GM12875 (cell line): ENCODE measurements at regions not wholly inside any gene's neighbourhood (a gene's known extent, or its start where the extent isn't known, plus 50 kb on each side); places are given as distances from the start of the nearest gene placed in this dataset.

ENCODE experiments used
- H3K4me3 ChIP-seq: one replicate; pipeline ENCODE4 v1.5.1; 2011; ENCODE audit warnings: low read depth, low read length, control low read depth
- CTCF ChIP-seq: IDR thresholded peaks from 2 replicates; pipeline ENCODE4 v1.5.1; 2011; ENCODE audit warnings: low read depth, mild to moderate bottlenecking, control low read depth, inconsistent platforms, low read length, moderate library complexity, borderline replicate concordance; ENCODE audit not compliant: insufficient read depth

- no peak for TF ChIP-seq CTCF
- no peak overlapping the region for H3K4me3 ChIP-seq
These were observed 110.9 kb upstream of the ROBO1 start for GRCh38 chr3:79878708-79879107.

- TF ChIP-seq CTCF = no peak
- no peak overlapping the region for H3K4me3 ChIP-seq
These were observed 106.8 kb upstream of the ROBO1 start for GRCh38 chr3:79874646-79875045.

GRCh38 chr3:79872483-79872882 lies 104.7 kb upstream of the ROBO1 start:
- no peak for TF ChIP-seq CTCF
- no peak overlapping the region for H3K4me3 ChIP-seq

- no peak for TF ChIP-seq CTCF
- no peak overlapping the region for H3K4me3 ChIP-seq
These were observed 103.9 kb upstream of the ROBO1 start for GRCh38 chr3:79871656-79872055.

- TF ChIP-seq CTCF = no peak
- no peak overlapping the region for H3K4me3 ChIP-seq
These were observed 102.5 kb upstream of the ROBO1 start for GRCh38 chr3:79870313-79870620.

- no peak overlapping the region for H3K4me3 ChIP-seq
- TF ChIP-seq CTCF = no peak
These were observed 101.9 kb upstream of the ROBO1 start for GRCh38 chr3:79869461-79870312.

GRCh38 chr3:79866162-79866561 lies 98.4 kb upstream of the ROBO1 start:
- no peak for TF ChIP-seq CTCF
- no peak overlapping the region for H3K4me3 ChIP-seq
